Breast epithelium (tissue), 3 donors: ENCODE measurements at regions not wholly inside any gene's neighbourhood (a gene's known extent, or its start where the extent isn't known, plus 50 kb on each side); places are given as distances from the start of the nearest gene placed in this dataset.

Source experiments
- CTCF ChIP-seq, 3 donors: fragments of 450-650 bp; IDR thresholded peaks; one replicate each; pipeline ENCODE4 v1.5.1; 2016 to 2017; ENCODE audit warnings: antibody characterized with exemption in 3 of 3, mild to moderate bottlenecking in 3 of 3, moderate library complexity in 3 of 3
- POLR2A ChIP-seq: fragments of 450-650 bp; IDR thresholded peaks from one replicate; pipeline ENCODE4 v1.6.1; 2016; ENCODE audit warnings: antibody characterized with exemption, mild to moderate bottlenecking, moderate library complexity

GRCh38 chr3:162558016-162558415 lies 1061.4 kb downstream of the OTOL1 start:
- TF ChIP-seq CTCF (IDR thresholded peaks at IDR 0.05) (no peak), POLR2A (no peak)
